HG02973 (cell line): ENCODE measurements at regions not wholly inside any gene's neighbourhood (a gene's known extent, or its start where the extent isn't known, plus 50 kb on each side); places are given as distances from the start of the nearest gene placed in this dataset.

Experiments
- ATAC-seq: cut with Tn5 transposase; IDR thresholded peaks from one replicate; pipeline ENCODE4 v1.9.1; 2021; ENCODE audit warnings: moderate library complexity; ENCODE audit not compliant: unreplicated experiment

GRCh38 chr3:66165660-66166059 is 55.1 kb upstream of the SLC25A26 start:
- ATAC-seq = no peak

- no peak for ATAC-seq
Measured at GRCh38 chr3:66164155-66164554, 56.6 kb upstream of the SLC25A26 start.

- no peak for ATAC-seq
Measured at GRCh38 chr3:66163222-66163621, 57.6 kb upstream of the SLC25A26 start.

GRCh38 chr3:66162766-66163165 is 58.0 kb upstream of the SLC25A26 start:
- ATAC-seq = no peak

- ATAC-seq = no peak
Measured at GRCh38 chr3:66158933-66159683, 61.7 kb upstream of the SLC25A26 start.

DNA sequence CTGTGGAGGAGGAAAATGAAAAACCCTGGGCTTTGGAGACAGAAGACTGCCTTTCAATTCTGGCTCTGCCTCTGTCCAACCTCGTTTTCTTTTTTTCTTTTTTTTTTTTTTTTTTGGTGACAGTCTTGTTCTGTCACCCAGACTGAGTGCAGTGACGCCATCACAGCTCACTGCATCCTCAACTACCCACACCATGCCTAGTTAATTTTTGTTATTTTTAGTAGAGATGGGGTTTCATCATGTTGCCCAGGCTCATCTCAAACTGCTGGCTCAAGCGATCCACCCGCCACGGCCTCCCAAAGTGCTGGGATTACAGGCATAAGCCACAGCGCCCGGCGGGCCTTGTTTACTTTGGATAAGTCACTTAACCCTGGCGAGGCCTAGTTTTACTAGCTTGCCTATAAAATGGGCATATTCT is 66.3 kb upstream of the SLC25A26 start:
- ATAC-seq = no peak

DNA sequence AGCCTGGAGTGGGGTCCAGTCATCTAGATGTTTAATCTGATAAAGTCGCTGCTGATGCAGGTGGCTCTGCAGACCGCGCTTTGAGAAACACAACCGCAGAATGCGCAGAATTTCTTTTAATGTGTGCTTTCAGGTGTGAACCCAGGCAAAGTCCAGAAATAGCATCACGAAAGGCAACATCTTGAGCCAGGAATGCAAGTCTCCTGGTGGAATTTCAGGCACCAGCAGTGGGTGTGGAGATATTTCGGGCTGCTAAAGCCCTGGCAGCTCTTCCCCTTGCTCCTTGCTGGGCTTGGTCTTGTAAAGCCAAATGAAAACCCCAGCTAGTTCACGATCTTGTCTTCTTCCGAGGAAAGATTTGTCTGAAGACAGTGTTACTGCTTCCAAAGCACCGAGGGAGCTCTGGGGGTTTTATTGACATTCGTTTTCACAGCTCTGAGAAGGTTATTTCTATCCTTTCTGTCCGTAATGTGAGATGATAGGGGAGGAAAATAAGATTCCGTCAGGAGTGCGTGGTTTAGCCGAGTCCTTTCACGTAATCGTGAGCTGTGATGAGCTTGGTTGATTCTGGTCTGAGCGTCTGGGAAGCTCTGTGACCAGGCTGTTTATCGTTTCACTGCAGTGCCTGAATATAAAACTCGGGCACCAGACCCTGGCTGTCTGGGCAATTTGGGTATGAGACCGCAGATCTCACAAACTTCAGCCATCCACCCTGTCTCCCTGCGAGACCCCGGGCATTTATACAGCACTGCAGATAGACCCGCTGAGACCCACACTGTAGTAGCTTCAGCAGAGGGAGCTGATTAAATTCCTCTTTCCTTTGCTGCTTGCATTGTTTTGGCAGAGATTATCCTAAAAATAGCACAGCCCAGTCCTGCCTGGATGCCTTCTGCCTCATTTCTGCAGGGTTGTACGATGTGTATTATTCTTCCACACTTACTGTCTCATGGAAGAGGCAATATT is 67.0 kb upstream of the SLC25A26 start:
- no peak for ATAC-seq

- no peak for ATAC-seq
Measured at GRCh38 chr3:66152336-66152735, 68.5 kb upstream of the SLC25A26 start.

DNA sequence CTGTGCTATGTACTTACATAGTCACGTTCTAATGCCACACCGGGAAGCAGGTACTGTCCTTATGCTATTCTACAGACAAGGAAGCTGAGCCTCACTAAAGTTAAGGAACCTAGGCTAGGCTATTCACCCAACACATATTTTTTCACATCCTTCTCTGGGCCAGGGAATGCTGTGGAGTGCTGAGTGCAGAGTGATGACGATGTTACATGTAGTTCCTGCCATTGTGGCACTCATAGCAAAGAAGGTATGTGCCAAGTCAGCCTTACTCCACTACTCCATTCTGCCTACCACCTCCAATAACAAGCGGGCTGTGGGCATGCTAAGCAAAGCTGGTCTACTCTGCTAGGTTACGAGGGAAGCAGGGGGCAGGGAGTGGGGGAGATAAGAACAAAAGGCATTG is 69.8 kb upstream of the SLC25A26 start:
- ATAC-seq = no peak

DNA sequence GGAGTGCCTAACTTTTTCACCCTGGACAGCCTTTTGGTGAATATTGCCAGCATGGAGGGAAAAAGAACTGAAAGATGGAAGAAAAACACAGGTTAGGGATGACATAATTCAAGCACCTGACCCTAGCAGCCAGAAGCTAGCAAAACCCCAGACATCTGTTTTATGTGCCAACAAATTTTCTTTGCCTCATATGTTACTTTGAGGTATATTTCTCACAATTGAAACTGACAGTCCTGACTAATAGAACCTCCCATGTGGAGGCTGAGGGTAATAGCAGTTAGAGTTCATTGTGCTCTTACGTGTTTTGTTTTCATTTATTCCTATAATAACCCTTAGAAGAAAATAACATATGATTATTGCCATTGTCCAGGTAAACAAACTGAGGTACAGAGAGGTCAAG is 71.5 kb upstream of the SLC25A26 start:
- ATAC-seq = no peak

DNA sequence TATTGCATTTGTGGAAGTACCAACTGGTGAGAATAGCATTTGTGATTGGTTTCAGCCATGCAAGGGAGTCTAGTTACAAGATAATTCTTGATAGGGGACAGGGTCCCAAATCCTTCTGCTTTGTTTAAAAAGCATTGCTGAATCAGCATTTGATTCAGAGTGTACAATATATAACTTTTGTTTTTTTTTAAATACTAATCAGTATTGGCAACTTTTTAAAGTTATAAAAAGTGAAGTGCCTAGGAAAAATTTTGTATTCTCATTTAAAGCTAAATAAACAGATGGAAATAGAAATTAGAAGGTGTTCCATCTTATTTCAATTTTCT is 75.4 kb upstream of the SLC25A26 start:
- ATAC-seq = no peak

DNA sequence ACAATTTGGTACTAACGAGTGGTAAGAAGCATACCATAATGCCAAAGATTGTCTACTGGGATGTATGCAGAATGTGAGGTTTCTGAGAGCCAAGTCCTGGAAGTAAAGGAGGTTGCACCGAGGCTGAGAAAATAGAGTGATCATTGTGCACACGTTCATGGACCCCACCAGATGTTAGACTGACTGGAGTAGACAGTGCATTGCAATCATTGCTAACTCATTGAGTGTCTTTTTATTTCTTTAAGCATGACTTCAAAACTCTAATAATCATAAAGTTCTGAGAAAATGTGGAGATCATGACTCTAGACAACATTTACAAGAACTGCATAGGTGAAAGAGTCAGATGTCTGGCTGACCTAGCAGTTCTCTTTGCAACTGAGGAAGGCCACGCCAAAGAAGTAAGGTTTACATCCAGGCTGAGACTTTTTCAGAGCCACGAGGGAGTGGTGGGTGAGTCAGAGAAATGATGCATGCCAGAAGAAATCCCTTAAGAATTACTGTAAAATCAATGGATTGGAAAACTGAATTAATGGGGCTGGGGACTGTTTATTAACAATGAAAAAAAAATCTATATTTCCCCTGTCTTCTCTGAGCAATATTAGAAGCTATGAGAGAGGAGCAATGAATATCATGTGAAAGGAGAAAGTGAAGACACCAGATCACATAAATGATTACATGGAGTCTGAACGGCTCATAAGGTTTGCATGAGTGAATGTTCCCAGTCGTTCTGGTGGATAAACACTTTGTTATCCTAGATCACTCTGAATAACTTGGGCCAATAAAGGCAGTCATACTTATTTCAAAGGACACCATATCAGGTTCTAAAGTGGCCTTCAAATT is 76.0 kb upstream of the SLC25A26 start:
- no peak for ATAC-seq

GRCh38 chr3:66142079-66142478 is 78.7 kb upstream of the SLC25A26 start:
- no peak for ATAC-seq

DNA sequence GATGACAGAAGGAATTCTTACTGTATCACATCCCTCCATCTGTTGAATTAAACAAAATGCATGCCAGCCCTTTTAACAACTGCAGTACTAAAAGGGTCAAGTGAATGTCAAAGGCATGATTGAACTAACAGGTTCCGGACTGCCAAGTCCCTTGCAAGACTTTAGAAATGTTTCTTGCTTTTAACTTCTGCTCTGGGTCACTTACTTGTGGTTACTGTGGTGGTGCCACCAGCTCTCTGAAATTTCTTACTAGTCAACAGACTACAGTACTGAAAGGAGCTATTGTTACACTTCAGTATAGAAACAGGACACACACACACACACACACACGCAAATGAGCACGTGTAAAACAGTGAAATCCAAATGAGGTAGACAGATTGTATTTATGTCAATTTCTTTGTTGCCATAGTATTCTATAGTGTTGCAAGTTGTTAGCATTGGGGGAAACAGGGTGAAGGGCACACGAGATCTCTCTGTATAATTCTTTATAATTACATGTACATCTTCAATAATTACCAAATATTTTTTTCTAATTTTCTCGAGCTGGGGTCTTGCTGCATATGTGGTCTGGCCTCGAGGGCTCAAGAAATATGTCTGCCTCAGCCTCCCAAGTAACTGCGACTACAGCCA is 79.9 kb upstream of the SLC25A26 start:
- no peak for ATAC-seq

- ATAC-seq = no peak
Measured at GRCh38 chr3:66140106-66140505, 80.7 kb upstream of the SLC25A26 start.

- ATAC-seq = no peak
Measured at GRCh38 chr3:66139415-66139814, 81.4 kb upstream of the SLC25A26 start.

GRCh38 chr3:66138336-66139313 is 82.2 kb upstream of the SLC25A26 start:
- ATAC-seq = peak; percentile 56

DNA sequence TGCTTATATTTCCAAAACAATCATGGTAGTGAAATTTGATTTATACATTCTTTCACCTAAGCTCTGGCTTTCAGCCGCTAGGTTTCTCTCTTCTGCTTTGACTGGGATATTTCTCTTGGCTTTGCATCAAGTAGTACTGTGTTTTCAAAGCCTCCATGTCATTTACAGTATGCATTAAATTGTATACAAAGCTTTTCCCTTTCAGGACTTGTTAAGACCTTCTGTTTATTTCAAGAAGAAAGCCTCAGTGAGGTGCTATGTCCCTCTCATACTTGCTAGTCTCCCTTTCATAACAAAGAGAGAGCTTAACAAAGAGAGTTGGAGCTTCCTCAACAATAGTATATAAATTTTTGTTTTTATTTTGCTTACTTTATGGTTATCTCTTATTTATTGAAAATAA is 84.2 kb upstream of the SLC25A26 start:
- no peak for ATAC-seq

- no peak for ATAC-seq
Measured at GRCh38 chr3:66133853-66134445, 86.9 kb upstream of the SLC25A26 start.
